Esophagus muscularis mucosa (tissue), 4 donors: ENCODE measurements at regions not wholly inside any gene's neighbourhood (a gene's known extent, or its start where the extent isn't known, plus 50 kb on each side); places are given as distances from the start of the nearest gene placed in this dataset.
"Not testable (repeated sequence)": the region's sequence is repeated elsewhere in the genome, so short reads cannot be mapped to it uniquely, and the experiment has no call there.

Source experiments
- DNase-seq: peaks from one replicate; pipeline ENCODE4 v3.0.0-alpha.2; 2017; ENCODE audit errors: extremely low spot score
- H3K27ac ChIP-seq, 4 donors: fragments of 200-600 bp; sonication (generic); replicated peaks in 1 of 4; 1 replicate in 3 of 4; 2 replicates in 1 of 4; pipeline ENCODE4 v1.5.1; 2016 to 2019; ENCODE audit warnings: mild to moderate bottlenecking in 1 of 4
- H3K27me3 ChIP-seq, 4 donors: fragments of 200-600 bp; sonication (generic); one replicate each; pipeline versions ENCODE4 v1.5.1 to v1.6.0; 2016 to 2019
- H3K36me3 ChIP-seq, 4 donors: fragments of 200-600 bp; sonication (generic); one replicate each; pipeline ENCODE4 v1.5.1; 2016 to 2019
- H3K4me1 ChIP-seq, 4 donors: fragments of 200-600 bp; sonication (generic); one replicate each; pipeline ENCODE4 v1.5.1; 2016 to 2019
- H3K4me3 ChIP-seq, 4 donors: fragments of 200-600 bp; sonication (generic); 1 replicate in 2 of 4; 2 replicates in 2 of 4; pipeline ENCODE4 v1.5.1; 2016 to 2019; ENCODE audit warnings: mild to moderate bottlenecking in 4 of 4, moderate library complexity in 1 of 4
- H3K9me3 ChIP-seq, 4 donors: fragments of 200-600 bp; sonication (generic); 1 replicate in 3 of 4; 2 replicates in 1 of 4; pipeline ENCODE4 v1.5.1; 2016 to 2019
- EP300 ChIP-seq: sonication (generic); formaldehyde crosslinking; IDR thresholded peaks from one replicate; pipeline ENCODE4 v1.6.1; 2017; ENCODE audit warnings: antibody characterized with exemption
- POLR2A ChIP-seq: fragments of 450-650 bp; IDR thresholded peaks from one replicate; pipeline ENCODE4 v1.6.1; 2017; ENCODE audit warnings: antibody characterized with exemption, moderate library complexity, mild to moderate bottlenecking, low read depth
- POLR2AphosphoS5 ChIP-seq, 2 donors: sonication (generic); formaldehyde crosslinking; IDR thresholded peaks; one replicate each; pipeline ENCODE4 v1.6.1; 2017; ENCODE audit warnings: antibody characterized with exemption in 2 of 2
- WGBS: methylation state at CpG from one replicate; pipeline ENCODE4 v1.1.5; 2018; 5-methylcytosine and 5-hydroxymethylcytosine counted together
- intact Hi-C: fragments of 100-400 bp; cut with DNase I; formaldehyde crosslinking; loops from one replicate; pipeline ENCODE4 v1.15.1; 2023
- TF ChIP-seq, protein P1 (sequence below), 3 experiments: fragments of 200-600 bp in 2 of 3; fragments of 450-650 bp in 1 of 3; sonication (generic) in 2 of 3; IDR thresholded peaks; one replicate each; pipeline ENCODE4 v1.5.1; 2017 to 2019; ENCODE audit warnings: antibody characterized with exemption in 3 of 3, mild to moderate bottlenecking in 2 of 3, moderate library complexity in 1 of 3

DNA sequence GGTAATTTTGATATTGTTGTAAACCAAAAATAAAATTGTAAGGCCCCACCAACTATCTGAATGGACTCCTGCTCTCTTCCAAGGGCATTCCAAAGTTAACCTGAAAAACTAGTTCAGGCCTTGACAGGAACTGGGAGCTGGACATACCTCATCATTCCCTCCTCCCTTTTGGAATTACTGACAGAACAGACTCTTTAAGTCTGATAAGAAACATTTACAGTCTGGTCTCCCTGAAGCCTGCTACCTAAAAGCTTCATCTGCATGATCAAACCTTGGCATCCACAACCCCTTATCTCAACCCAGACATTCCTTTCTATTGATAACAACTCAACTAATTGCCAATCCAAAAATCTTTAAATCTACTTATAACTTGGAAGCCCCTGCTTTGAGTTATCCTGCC is 123.8 kb downstream of the TLR5 start:
- no peak for DNase-seq
- no peaks in the 10 kb centered on the region for H3K36me3 ChIP-seq
- TF ChIP-seq EP300 (no peak), POLR2AphosphoS5 (IDR thresholded peaks at IDR 0.05) (no peak), POLR2A (no peak)
- TF ChIP-seq, protein P1, sequence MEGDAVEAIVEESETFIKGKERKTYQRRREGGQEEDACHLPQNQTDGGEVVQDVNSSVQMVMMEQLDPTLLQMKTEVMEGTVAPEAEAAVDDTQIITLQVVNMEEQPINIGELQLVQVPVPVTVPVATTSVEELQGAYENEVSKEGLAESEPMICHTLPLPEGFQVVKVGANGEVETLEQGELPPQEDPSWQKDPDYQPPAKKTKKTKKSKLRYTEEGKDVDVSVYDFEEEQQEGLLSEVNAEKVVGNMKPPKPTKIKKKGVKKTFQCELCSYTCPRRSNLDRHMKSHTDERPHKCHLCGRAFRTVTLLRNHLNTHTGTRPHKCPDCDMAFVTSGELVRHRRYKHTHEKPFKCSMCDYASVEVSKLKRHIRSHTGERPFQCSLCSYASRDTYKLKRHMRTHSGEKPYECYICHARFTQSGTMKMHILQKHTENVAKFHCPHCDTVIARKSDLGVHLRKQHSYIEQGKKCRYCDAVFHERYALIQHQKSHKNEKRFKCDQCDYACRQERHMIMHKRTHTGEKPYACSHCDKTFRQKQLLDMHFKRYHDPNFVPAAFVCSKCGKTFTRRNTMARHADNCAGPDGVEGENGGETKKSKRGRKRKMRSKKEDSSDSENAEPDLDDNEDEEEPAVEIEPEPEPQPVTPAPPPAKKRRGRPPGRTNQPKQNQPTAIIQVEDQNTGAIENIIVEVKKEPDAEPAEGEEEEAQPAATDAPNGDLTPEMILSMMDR (IDR thresholded peaks at IDR 0.05): no peak
- no peak overlapping the region for H3K4me3 ChIP-seq
- H3K9me3 ChIP-seq: no peaks in the 10 kb centered on the region
- H3K4me1 ChIP-seq: peaks cover 10 to 19% (median 12%) of the 10 kb centered on the region in 4 donors
- no peak overlapping the region for H3K27ac ChIP-seq
- intact Hi-C loops: no loop called here
- no peaks in the 10 kb centered on the region for H3K27me3 ChIP-seq

DNA sequence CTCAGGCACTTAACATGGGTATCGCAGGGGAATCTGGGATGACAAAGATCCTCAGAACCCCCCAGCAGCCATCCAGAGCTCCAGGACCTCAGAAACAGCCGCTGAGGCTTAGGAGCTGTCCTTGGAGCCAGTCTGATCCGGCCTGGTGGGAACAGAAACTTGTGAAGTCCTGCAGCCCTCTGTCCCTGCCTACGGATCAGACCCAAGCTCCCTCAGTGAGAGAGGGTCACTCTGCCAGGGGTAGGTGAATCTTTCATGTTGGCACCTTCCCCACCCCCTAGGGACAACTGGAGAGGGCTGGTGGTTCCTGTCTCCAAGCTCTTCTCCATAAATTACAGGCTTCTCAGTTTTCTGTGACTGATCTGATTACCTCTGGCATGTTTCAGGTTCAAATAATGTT is 122.3 kb downstream of the TLR5 start:
- intact Hi-C loops: no loop called here
- Histone ChIP-seq H3K4me1 (peaks cover 10 to 19% (median 12%) of the 10 kb centered on the region in 4 donors), H3K4me3 (no peak overlapping the region), H3K27me3 (no peaks in the 10 kb centered on the region), H3K36me3 (no peaks in the 10 kb centered on the region), H3K27ac (no peak overlapping the region), H3K9me3 (no peaks in the 10 kb centered on the region)
- no peak for TF ChIP-seq EP300
- TF ChIP-seq, protein P1 (IDR thresholded peaks at IDR 0.05): no peak
- no peak for DNase-seq
- WGBS: 94% methylated on average over 2 of the region's 4 CpGs

DNA sequence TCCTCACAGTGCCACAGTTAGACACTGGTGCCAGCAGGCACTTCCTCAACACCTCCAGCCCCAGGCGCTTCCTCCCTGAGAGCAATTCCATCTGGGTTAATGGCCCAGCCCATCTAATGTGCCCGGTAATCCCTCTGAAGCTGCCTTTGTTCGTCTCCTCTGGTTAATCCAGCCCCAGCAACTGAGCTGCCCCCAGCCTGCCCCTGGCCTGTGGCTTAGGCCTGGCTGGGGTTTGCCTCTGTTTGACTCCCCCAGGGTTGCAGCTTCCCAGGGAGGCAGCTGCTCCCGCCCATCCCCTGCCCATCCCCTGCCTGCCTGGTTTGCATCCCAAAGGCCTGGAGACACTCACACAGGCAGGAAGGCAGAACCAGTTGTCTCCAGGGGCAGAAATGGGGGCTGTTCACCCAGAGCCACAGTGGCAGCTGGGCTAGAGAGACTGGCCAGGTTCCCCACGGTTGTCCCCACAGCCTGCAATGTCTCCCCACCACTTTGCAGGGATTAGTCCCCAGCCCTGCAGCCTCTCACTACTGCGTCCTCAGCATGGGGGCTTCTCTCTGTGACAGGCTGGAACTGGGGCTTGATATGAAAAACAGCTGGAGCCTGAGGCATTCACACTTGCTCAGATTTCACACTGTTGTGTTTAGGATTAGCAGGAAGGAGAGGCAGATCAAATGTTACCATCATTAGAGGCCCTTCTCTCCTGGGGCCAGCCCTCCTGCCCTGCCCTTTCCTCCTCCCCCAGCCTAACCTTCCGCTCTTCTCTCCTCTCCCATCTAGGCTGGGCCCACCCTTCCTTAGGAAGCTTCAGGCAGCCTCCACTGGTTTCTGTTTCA is 120.2 kb downstream of the TLR5 start:
- Histone ChIP-seq H3K4me1 (peaks cover 3 to 19% (median 12%) of the 10 kb centered on the region in 4 donors), H3K4me3 (no peak overlapping the region), H3K9me3 (no peaks in the 10 kb centered on the region), H3K36me3 (no peaks in the 10 kb centered on the region), H3K27ac (peak overlapping the region in 3 of 4 donors; percentile 16 to 46 (median 20)), H3K27me3 (no peaks in the 10 kb centered on the region)
- no peak for DNase-seq
- WGBS: 76% methylated on average over 7 of the region's 7 CpGs
- intact Hi-C loops: no loop called here
- TF ChIP-seq POLR2AphosphoS5 (IDR thresholded peaks at IDR 0.05) (no peak), POLR2A (no peak), EP300 (no peak)
- TF ChIP-seq, protein P1 (IDR thresholded peaks at IDR 0.05): no peak

DNA sequence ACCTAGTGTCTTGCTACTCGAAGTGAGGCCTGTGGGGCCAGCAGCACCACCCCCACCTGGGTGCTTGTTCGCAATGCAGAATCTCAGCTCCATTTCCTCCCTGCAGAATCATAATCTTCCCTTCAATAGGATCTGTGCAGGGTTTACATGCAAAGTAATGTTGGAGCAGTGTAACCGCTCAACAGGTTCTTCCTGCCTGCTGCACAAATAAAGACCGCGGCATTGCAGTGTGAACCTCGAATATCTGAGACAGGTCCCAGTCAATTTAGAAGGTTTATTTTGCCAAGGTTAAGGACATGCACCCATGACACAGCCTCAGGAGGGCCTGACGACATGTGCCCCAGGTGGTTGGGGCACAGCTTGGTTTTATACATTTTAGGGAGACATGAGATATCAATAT is 119.2 kb downstream of the TLR5 start:
- Histone ChIP-seq H3K9me3 (no peaks in the 10 kb centered on the region), H3K4me1 (peaks cover 0 to 19% (median 12%) of the 10 kb centered on the region in 4 donors), H3K27ac (no peak overlapping the region), H3K36me3 (no peaks in the 10 kb centered on the region), H3K4me3 (no peak overlapping the region), H3K27me3 (no peaks in the 10 kb centered on the region)
- 93% methylated on average over 7 of the region's 7 CpGs for WGBS
- intact Hi-C loops: no loop called here
- DNase-seq: no peak
- TF ChIP-seq POLR2A (no peak), EP300 (no peak), POLR2AphosphoS5 (IDR thresholded peaks at IDR 0.05) (no peak)
- TF ChIP-seq, protein P1 (IDR thresholded peaks at IDR 0.05): no peak

DNA sequence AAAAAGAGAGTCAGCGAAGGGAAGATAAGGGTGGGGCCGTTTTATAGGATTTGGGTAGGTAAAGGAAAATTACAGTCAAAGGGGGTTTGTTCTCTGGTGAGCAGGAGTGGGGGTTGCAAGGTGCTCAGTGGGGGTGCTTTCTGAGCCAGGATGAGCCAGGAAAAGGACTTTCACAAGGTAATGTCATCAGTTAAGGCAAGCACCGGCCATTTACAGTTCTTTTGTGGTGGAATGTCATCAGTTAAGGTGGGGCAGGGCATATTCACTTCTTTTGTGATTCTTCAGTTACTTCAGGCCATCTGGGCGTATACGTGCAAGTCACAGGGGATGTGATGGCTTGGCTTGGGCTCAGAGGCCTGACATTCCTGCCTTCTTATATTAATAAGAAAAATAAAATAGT is 118.6 kb downstream of the TLR5 start:
- H3K27me3 ChIP-seq, H3K9me3 ChIP-seq, intact Hi-C loops, H3K4me3 ChIP-seq, H3K27ac ChIP-seq, H3K36me3 ChIP-seq, DNase-seq: not testable (repeated sequence)
- H3K4me1 ChIP-seq: peaks cover 0 to 19% (median 12%) of the 10 kb centered on the region in 4 donors
- 94% methylated on average over 4 of the region's 5 CpGs for WGBS

DNA sequence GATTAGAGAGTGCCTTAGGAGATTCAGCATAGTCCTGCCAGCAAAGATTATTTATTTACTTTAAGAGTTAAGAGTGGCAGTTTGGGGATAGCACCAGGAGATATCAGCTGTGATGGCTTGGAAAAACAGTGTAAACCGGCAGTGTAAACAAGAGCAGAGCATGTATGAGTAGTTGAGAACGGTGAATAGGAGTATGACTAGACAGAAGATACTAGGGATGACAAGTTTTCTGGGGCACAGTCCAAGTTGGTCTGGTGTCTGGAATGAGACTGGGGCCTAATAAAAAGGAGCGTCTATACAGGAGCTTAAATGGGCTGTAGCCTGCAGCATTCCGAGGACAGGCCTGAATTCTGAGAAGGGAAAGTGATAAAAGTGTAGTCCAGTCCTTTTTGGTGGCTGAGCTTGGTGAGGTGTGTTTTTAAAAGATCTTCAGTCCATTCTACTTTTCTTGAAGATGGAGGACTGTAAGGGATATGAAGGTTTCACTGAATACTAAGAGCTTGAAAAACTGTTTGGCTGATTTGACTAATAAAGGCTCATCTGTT is 117.8 kb downstream of the TLR5 start:
- DNase-seq, H3K9me3 ChIP-seq, H3K27ac ChIP-seq, H3K4me3 ChIP-seq, intact Hi-C loops, H3K27me3 ChIP-seq, H3K36me3 ChIP-seq: not testable (repeated sequence)
- H3K4me1 ChIP-seq: peaks cover 0 to 19% (median 12%) of the 10 kb centered on the region in 4 donors
- 70% methylated on average over 4 of the region's 4 CpGs for WGBS

DNA sequence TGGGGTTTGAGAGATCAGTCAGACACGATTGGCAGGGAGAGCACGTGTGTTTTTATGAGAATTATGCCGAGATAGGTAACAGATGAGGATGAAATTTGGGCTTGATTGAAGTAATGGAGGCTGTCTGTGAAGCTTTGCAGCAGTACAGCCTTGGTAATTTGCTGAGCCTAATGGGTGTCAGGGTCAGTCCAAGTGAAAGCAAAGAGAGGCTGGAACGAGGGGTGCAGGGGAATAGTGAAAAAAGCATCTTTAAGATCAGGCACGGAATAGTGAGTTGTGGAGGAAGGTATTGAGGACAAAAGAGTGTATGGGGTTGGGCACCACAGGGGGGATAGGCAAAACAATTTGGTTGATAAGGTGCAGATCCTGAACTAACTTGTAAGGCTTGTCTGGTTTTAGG is 116.4 kb downstream of the TLR5 start:
- intact Hi-C loops, H3K36me3 ChIP-seq, H3K27me3 ChIP-seq: not testable (repeated sequence)

More for the DNA sequence above, 116.4 kb downstream of the TLR5 start:
- H3K27ac ChIP-seq, DNase-seq, H3K4me3 ChIP-seq, H3K9me3 ChIP-seq: not testable (repeated sequence)
- peaks cover 0 to 19% (median 12%) of the 10 kb centered on the region in 4 donors for H3K4me1 ChIP-seq
- 79% methylated on average over 5 of the region's 5 CpGs for WGBS
